Liver (tissue), 3 donors: ENCODE measurements at regions not wholly inside any gene's neighbourhood (a gene's known extent, or its start where the extent isn't known, plus 50 kb on each side); places are given as distances from the start of the nearest gene placed in this dataset.

Experiments
- EGR1 ChIP-seq, 2 donors: IDR thresholded peaks; 2 replicates each; pipeline ENCODE4 v1.6.1; 2016 to 2018; ENCODE audit warnings: antibody characterized with exemption in 2 of 2, low read depth in 2 of 2
- FOXA1 ChIP-seq: IDR thresholded peaks from 2 replicates; pipeline ENCODE4 v1.6.1; 2016; ENCODE audit warnings: antibody characterized with exemption
- GABPA ChIP-seq, 2 donors: IDR thresholded peaks in 1 of 2; conservative IDR thresholded peaks in 1 of 2; 2 replicates each; pipeline ENCODE4 v1.6.1; 2016; ENCODE audit warnings: antibody characterized with exemption in 2 of 2, mild to moderate bottlenecking in 1 of 2, moderate library complexity in 1 of 2
- HNF4A ChIP-seq, 2 donors: conservative IDR thresholded peaks; 2 replicates each; pipeline ENCODE4 v1.6.1; 2016; ENCODE audit warnings: antibody characterized with exemption in 2 of 2, mild to moderate bottlenecking in 2 of 2
- JUND ChIP-seq, 2 donors: IDR thresholded peaks; 2 replicates each; pipeline ENCODE4 v1.6.1; 2016; ENCODE audit warnings: antibody characterized with exemption in 2 of 2
- RAD21 ChIP-seq, 2 donors: IDR thresholded peaks; 2 replicates each; pipeline ENCODE4 v1.6.1; 2016; ENCODE audit warnings: antibody characterized with exemption in 2 of 2, mild to moderate bottlenecking in 2 of 2
- SP1 ChIP-seq: IDR thresholded peaks from 2 replicates; pipeline ENCODE4 v1.6.1; 2018; ENCODE audit warnings: antibody characterized with exemption, mild to moderate bottlenecking
- TAF1 ChIP-seq: conservative IDR thresholded peaks from 2 replicates; pipeline ENCODE4 v1.6.1; 2016; ENCODE audit warnings: antibody characterized with exemption, mild to moderate bottlenecking
- YY1 ChIP-seq: IDR thresholded peaks from 2 replicates; pipeline ENCODE4 v1.6.1; 2016; ENCODE audit warnings: antibody characterized with exemption, mild to moderate bottlenecking
- TF ChIP-seq, protein P1 (sequence below): IDR thresholded peaks from 2 replicates; pipeline ENCODE4 v1.6.1; 2016; ENCODE audit warnings: antibody characterized with exemption, mild to moderate bottlenecking
- TF ChIP-seq, protein P2 (sequence below): fragments of 150-350 bp; IDR thresholded peaks from 2 replicates; pipeline ENCODE4 v1.5.1; 2017; ENCODE audit warnings: improper control_type of control experiment, low read depth, low read length; ENCODE audit not compliant: missing input control
- TF ChIP-seq, protein P3 (sequence below): IDR thresholded peaks from 2 replicates; pipeline ENCODE4 v1.6.1; 2016; ENCODE audit warnings: antibody characterized with exemption
- TF ChIP-seq, protein P4 (sequence below): IDR thresholded peaks from 2 replicates; pipeline ENCODE4 v1.6.1; 2016; ENCODE audit warnings: antibody characterized with exemption
- TF ChIP-seq, protein P5 (sequence below): IDR thresholded peaks from 2 replicates; pipeline ENCODE4 v1.6.1; 2016; ENCODE audit warnings: antibody characterized with exemption
- donor health status: healthy.
- donor health status: healthy.

DNA sequence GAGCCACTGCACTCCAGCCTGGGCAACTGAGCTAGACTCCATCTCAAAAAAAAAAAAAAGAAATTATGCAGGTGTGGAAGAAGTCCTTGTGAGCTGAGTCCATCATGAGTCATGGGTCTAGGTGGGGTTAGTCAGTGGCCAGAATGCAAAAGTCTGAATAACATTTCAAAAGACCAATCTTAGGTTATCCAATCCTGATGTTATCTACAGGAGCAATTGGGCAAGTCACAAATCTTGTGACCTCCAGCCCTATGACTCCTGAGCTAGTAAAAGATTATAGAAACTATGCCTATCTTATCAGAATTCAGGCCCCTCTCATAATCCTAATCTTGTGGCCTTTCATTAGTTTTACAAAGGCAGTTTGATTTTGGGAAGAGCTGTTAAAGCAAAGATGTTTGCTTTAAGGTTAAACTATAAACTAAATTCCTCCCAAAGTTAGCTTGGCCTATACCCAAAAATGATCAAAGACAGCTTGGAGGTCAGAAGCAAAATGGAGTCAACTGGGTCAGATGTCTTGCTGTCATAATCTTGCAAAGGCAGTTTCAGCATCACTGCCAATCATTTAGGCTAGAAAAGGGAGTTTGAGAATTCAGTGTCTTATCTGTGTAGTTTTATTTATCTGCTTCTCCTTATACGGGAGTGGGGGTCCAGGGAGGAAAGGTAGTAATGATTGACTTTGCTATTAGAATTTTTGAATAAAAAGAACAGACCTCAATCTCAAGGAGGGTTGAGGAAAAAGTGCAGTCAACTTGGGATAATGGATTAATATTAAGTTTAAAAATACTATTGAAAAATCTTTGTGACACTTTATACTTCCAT, 71.2 kb upstream of the TRIM24 start:
- TF ChIP-seq, protein P1, sequence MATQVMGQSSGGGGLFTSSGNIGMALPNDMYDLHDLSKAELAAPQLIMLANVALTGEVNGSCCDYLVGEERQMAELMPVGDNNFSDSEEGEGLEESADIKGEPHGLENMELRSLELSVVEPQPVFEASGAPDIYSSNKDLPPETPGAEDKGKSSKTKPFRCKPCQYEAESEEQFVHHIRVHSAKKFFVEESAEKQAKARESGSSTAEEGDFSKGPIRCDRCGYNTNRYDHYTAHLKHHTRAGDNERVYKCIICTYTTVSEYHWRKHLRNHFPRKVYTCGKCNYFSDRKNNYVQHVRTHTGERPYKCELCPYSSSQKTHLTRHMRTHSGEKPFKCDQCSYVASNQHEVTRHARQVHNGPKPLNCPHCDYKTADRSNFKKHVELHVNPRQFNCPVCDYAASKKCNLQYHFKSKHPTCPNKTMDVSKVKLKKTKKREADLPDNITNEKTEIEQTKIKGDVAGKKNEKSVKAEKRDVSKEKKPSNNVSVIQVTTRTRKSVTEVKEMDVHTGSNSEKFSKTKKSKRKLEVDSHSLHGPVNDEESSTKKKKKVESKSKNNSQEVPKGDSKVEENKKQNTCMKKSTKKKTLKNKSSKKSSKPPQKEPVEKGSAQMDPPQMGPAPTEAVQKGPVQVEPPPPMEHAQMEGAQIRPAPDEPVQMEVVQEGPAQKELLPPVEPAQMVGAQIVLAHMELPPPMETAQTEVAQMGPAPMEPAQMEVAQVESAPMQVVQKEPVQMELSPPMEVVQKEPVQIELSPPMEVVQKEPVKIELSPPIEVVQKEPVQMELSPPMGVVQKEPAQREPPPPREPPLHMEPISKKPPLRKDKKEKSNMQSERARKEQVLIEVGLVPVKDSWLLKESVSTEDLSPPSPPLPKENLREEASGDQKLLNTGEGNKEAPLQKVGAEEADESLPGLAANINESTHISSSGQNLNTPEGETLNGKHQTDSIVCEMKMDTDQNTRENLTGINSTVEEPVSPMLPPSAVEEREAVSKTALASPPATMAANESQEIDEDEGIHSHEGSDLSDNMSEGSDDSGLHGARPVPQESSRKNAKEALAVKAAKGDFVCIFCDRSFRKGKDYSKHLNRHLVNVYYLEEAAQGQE: no peak
- TF ChIP-seq, protein P2, sequence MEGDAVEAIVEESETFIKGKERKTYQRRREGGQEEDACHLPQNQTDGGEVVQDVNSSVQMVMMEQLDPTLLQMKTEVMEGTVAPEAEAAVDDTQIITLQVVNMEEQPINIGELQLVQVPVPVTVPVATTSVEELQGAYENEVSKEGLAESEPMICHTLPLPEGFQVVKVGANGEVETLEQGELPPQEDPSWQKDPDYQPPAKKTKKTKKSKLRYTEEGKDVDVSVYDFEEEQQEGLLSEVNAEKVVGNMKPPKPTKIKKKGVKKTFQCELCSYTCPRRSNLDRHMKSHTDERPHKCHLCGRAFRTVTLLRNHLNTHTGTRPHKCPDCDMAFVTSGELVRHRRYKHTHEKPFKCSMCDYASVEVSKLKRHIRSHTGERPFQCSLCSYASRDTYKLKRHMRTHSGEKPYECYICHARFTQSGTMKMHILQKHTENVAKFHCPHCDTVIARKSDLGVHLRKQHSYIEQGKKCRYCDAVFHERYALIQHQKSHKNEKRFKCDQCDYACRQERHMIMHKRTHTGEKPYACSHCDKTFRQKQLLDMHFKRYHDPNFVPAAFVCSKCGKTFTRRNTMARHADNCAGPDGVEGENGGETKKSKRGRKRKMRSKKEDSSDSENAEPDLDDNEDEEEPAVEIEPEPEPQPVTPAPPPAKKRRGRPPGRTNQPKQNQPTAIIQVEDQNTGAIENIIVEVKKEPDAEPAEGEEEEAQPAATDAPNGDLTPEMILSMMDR: no peak
- TF ChIP-seq, protein P3, sequence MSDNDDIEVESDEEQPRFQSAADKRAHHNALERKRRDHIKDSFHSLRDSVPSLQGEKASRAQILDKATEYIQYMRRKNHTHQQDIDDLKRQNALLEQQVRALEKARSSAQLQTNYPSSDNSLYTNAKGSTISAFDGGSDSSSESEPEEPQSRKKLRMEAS: no peak
- TF ChIP-seq YY1 (peak; percentile 44), RAD21 (IDR thresholded peaks at IDR 0.05) (no peak), EGR1 (IDR thresholded peaks at IDR 0.05; ENCODE audit: low read depth in 2 of 2) (no peak), FOXA1 (no peak), HNF4A (conservative IDR thresholded peaks at IDR 0.05) (peak; percentile 46 to 56), TAF1 (no peak), SP1 (no peak), GABPA (IDR thresholded peaks at IDR 0.05 in 1 of 2, conservative IDR thresholded peaks at IDR 0.05 in 1 of 2) (no peak), JUND (IDR thresholded peaks at IDR 0.05) (peak; percentile 19 to 63)
- TF ChIP-seq, protein P4, sequence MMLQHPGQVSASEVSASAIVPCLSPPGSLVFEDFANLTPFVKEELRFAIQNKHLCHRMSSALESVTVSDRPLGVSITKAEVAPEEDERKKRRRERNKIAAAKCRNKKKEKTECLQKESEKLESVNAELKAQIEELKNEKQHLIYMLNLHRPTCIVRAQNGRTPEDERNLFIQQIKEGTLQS: no peak
- TF ChIP-seq, protein P5, sequence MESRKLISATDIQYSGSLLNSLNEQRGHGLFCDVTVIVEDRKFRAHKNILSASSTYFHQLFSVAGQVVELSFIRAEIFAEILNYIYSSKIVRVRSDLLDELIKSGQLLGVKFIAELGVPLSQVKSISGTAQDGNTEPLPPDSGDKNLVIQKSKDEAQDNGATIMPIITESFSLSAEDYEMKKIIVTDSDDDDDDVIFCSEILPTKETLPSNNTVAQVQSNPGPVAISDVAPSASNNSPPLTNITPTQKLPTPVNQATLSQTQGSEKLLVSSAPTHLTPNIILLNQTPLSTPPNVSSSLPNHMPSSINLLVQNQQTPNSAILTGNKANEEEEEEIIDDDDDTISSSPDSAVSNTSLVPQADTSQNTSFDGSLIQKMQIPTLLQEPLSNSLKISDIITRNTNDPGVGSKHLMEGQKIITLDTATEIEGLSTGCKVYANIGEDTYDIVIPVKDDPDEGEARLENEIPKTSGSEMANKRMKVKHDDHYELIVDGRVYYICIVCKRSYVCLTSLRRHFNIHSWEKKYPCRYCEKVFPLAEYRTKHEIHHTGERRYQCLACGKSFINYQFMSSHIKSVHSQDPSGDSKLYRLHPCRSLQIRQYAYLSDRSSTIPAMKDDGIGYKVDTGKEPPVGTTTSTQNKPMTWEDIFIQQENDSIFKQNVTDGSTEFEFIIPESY: no peak
